ENCODE measurements at regions not wholly inside any gene's neighbourhood (a gene's known extent, or its start where the extent isn't known, plus 50 kb on each side); places are given as distances from the start of the nearest gene placed in this dataset.

DNA sequence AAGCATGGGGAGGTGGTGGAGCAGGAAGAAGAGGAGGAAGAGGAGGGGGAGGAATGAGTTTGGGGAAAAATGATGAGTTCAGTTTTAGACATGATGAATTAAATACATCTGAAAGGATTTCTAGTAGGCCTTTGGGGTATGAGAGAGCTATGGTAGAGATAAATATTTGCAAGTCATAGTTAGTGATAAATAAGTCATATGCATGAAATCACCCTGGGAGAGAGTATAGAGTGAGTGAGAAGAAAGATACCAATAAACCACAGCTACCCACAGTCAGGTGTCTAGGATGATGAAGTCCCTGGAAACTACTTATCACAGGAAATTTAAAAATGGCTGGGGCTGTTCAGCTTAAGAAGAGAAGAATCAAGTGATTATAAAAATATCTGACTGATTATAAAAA, 240.5 kb downstream of the RDH14 start:
- Histone ChIP-seq H3F3A (replicated peaks; ENCODE audit: low read depth) (no peaks in the 10 kb centered on the region), H3K4me2 (no peak overlapping the region), H3K79me2 (replicated peaks; ENCODE audit: insufficient read depth) (no peaks in the 10 kb centered on the region), H3K4me1 (ENCODE audit: insufficient read depth) (no peaks in the 10 kb centered on the region), H3K36me3 (ENCODE audit: insufficient read depth) (no peaks in the 10 kb centered on the region), H3K4me3 (no peak overlapping the region), H4K20me1 (replicated peaks; ENCODE audit: insufficient read depth) (no peaks in the 10 kb centered on the region), H3K9me2 (ENCODE audit: insufficient read depth) (peaks cover 3% of the 10 kb centered on the region; the same call in 1 of the 2 replicates), H3K27me3 (ENCODE audit: insufficient read depth) (no peaks in the 10 kb centered on the region), H2AFZ (no peak overlapping the region), H3K27ac (ENCODE audit: low read depth) (no peak overlapping the region)
- ATAC-seq (no peak), DNase-seq (ENCODE audit: low spot score) (no peak)
- TF ChIP-seq NANOG (IDR thresholded peaks at IDR 0.05; ENCODE audit: borderline replicate concordance) (no peak), EZH2 (IDR thresholded peaks at IDR 0.05; ENCODE audit: low read depth, unreplicated experiment) (no peak), ZNF114 (CRISPR knock-in tag; IDR thresholded peaks at IDR 0.05) (no peak)
- TF ChIP-seq, protein P1, sequence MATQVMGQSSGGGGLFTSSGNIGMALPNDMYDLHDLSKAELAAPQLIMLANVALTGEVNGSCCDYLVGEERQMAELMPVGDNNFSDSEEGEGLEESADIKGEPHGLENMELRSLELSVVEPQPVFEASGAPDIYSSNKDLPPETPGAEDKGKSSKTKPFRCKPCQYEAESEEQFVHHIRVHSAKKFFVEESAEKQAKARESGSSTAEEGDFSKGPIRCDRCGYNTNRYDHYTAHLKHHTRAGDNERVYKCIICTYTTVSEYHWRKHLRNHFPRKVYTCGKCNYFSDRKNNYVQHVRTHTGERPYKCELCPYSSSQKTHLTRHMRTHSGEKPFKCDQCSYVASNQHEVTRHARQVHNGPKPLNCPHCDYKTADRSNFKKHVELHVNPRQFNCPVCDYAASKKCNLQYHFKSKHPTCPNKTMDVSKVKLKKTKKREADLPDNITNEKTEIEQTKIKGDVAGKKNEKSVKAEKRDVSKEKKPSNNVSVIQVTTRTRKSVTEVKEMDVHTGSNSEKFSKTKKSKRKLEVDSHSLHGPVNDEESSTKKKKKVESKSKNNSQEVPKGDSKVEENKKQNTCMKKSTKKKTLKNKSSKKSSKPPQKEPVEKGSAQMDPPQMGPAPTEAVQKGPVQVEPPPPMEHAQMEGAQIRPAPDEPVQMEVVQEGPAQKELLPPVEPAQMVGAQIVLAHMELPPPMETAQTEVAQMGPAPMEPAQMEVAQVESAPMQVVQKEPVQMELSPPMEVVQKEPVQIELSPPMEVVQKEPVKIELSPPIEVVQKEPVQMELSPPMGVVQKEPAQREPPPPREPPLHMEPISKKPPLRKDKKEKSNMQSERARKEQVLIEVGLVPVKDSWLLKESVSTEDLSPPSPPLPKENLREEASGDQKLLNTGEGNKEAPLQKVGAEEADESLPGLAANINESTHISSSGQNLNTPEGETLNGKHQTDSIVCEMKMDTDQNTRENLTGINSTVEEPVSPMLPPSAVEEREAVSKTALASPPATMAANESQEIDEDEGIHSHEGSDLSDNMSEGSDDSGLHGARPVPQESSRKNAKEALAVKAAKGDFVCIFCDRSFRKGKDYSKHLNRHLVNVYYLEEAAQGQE (IDR thresholded peaks at IDR 0.05; ENCODE audit: unreplicated experiment): no peak
- Mint-ChIP-seq H3K4me3 (no peak overlapping the region), H3K27ac (no peak overlapping the region), H3K4me1 (no peaks in the 10 kb centered on the region), H3K27me3 (ENCODE audit: insufficient read depth, low read depth, poor library complexity) (no peaks in the 10 kb centered on the region), H3K9me3 (no peaks in the 10 kb centered on the region), H3K36me3 (ENCODE audit: low read depth) (no peaks in the 10 kb centered on the region)

DNA sequence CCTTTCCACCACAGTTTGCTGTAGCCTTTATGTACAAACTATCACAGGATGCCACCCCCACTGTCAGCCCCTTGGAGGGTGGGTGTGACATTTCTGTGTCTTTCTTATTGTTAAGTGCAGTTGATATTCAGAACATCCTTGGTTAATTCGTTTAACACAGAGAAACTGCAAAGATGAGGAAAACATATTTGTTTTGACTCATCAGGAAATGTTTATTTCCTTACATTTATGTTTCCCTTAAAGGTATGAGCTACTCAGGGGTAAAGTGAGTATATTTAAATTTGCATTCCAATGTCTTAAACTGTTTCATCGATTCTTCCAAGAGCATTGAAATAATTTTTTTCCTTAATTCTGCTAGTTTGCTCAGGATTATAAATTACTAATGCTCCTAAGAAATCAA, 243.4 kb downstream of the RDH14 start:
- Histone ChIP-seq H3K4me3 (no peak overlapping the region), H3K4me1 (ENCODE audit: insufficient read depth) (no peaks in the 10 kb centered on the region), H2AFZ (no peak overlapping the region), H3K27ac (ENCODE audit: low read depth) (no peak overlapping the region), H3K79me2 (replicated peaks; ENCODE audit: insufficient read depth) (no peaks in the 10 kb centered on the region), H3K27me3 (ENCODE audit: insufficient read depth) (no peaks in the 10 kb centered on the region), H3F3A (replicated peaks; ENCODE audit: low read depth) (no peaks in the 10 kb centered on the region), H3K36me3 (ENCODE audit: insufficient read depth) (no peaks in the 10 kb centered on the region), H4K20me1 (replicated peaks; ENCODE audit: insufficient read depth) (no peaks in the 10 kb centered on the region), H3K4me2 (no peak overlapping the region), H3K9me2 (ENCODE audit: insufficient read depth) (peaks cover 14% of the 10 kb centered on the region; the same call in 1 of the 2 replicates)
- Mint-ChIP-seq H3K27ac (no peak overlapping the region), H3K4me1 (no peaks in the 10 kb centered on the region), H3K9me3 (0 out of 3 replicates have a peak, but pooled peaks cover 6% of the 10 kb centered on the region), H3K27me3 (ENCODE audit: insufficient read depth, low read depth, poor library complexity) (no peaks in the 10 kb centered on the region), H3K36me3 (ENCODE audit: low read depth) (no peaks in the 10 kb centered on the region), H3K4me3 (no peak overlapping the region)
- no peak for ATAC-seq
- DNase-seq (ENCODE audit: low spot score): no peak
- TF ChIP-seq POLR2AphosphoS5 (IDR thresholded peaks at IDR 0.05; ENCODE audit: low read depth) (no peak), EZH2 (IDR thresholded peaks at IDR 0.05; ENCODE audit: low read depth, unreplicated experiment) (no peak), CREB1 (CRISPR knock-in tag; IDR thresholded peaks at IDR 0.05; ENCODE audit: low read depth) (no peak), EZH2phosphoT487 (IDR thresholded peaks at IDR 0.05; ENCODE audit: unreplicated experiment) (no peak)
- TF ChIP-seq, protein P1 (IDR thresholded peaks at IDR 0.05; ENCODE audit: unreplicated experiment): no peak
- TF ChIP-seq, protein P2, sequence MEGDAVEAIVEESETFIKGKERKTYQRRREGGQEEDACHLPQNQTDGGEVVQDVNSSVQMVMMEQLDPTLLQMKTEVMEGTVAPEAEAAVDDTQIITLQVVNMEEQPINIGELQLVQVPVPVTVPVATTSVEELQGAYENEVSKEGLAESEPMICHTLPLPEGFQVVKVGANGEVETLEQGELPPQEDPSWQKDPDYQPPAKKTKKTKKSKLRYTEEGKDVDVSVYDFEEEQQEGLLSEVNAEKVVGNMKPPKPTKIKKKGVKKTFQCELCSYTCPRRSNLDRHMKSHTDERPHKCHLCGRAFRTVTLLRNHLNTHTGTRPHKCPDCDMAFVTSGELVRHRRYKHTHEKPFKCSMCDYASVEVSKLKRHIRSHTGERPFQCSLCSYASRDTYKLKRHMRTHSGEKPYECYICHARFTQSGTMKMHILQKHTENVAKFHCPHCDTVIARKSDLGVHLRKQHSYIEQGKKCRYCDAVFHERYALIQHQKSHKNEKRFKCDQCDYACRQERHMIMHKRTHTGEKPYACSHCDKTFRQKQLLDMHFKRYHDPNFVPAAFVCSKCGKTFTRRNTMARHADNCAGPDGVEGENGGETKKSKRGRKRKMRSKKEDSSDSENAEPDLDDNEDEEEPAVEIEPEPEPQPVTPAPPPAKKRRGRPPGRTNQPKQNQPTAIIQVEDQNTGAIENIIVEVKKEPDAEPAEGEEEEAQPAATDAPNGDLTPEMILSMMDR (conservative IDR thresholded peaks at IDR 0.05; ENCODE audit: low read depth in 2 of 2): no peak
